ENCODE measurements at regions not wholly inside any gene's neighbourhood (a gene's known extent, or its start where the extent isn't known, plus 50 kb on each side); places are given as distances from the start of the nearest gene placed in this dataset.

DNA sequence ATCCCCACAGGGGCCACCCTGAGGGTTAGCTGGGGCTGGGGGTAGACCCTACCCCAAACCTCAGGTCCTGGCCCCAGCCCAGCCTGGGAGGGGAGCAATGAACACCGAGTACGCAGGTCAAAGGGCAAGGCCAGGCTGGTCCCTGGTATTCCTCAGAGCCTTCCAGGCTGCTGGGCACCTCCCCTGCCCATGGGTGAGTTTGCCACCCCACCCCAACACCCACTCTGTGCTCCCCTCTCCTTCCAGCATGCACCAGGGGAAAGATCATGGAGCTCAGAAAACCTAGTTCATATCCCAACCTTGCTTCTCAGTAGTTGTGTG, 103.9 kb upstream of the FOXP4 start:
- TF ChIP-seq HDAC2 (IDR thresholded peaks at IDR 0.05) = no peak
- TF ChIP-seq, protein P1, sequence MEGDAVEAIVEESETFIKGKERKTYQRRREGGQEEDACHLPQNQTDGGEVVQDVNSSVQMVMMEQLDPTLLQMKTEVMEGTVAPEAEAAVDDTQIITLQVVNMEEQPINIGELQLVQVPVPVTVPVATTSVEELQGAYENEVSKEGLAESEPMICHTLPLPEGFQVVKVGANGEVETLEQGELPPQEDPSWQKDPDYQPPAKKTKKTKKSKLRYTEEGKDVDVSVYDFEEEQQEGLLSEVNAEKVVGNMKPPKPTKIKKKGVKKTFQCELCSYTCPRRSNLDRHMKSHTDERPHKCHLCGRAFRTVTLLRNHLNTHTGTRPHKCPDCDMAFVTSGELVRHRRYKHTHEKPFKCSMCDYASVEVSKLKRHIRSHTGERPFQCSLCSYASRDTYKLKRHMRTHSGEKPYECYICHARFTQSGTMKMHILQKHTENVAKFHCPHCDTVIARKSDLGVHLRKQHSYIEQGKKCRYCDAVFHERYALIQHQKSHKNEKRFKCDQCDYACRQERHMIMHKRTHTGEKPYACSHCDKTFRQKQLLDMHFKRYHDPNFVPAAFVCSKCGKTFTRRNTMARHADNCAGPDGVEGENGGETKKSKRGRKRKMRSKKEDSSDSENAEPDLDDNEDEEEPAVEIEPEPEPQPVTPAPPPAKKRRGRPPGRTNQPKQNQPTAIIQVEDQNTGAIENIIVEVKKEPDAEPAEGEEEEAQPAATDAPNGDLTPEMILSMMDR (IDR thresholded peaks at IDR 0.05) = no peak
- TF ChIP-seq FOSL2 (IDR thresholded peaks at IDR 0.05) = no peak
- no peak for TF ChIP-seq FOSL2 (CRISPR knock-in tag; IDR thresholded peaks at IDR 0.05)
- TF ChIP-seq TP53 (CRISPR knock-in tag; IDR thresholded peaks at IDR 0.05) = no peak
- TF ChIP-seq HOXB5 (CRISPR knock-in tag; IDR thresholded peaks at IDR 0.05) = no peak
- no peak for TF ChIP-seq MYC (IDR thresholded peaks at IDR 0.05; ENCODE audit: borderline replicate concordance, low read length)
- no peak for TF ChIP-seq POLR2A (IDR thresholded peaks at IDR 0.05; ENCODE audit: low read length)
- TF ChIP-seq EP300 (IDR thresholded peaks at IDR 0.05) = no peak
- TF ChIP-seq BHLHE40 (IDR thresholded peaks at IDR 0.05; ENCODE audit: low read depth, low read length) = no peak
- no peak for TF ChIP-seq RAD21 (conservative IDR thresholded peaks at IDR 0.05 in 1 of 2, IDR thresholded peaks at IDR 0.05 in 1 of 2)
